Transverse colon (tissue), 4 donors: ENCODE measurements at regions not wholly inside any gene's neighbourhood (a gene's known extent, or its start where the extent isn't known, plus 50 kb on each side); places are given as distances from the start of the nearest gene placed in this dataset.

Experiments
- DNase-seq: peaks from one replicate; pipeline ENCODE4 v3.0.0-alpha.2; 2019
- H3K27ac ChIP-seq, 4 donors: fragments of 200-600 bp; sonication (generic); 2 replicates each; pipeline ENCODE4 v1.5.1; 2016 to 2018; ENCODE audit warnings: inconsistent platforms in 4 of 4
- H3K27me3 ChIP-seq: fragments of 200-600 bp; sonication (generic); 2 replicates; pipeline ENCODE4 v1.5.1; 2017; ENCODE audit warnings: inconsistent platforms
- H3K36me3 ChIP-seq, 4 donors: fragments of 200-600 bp; sonication (generic); 2 replicates each; pipeline ENCODE4 v1.5.1; 2017 to 2019; ENCODE audit warnings: inconsistent platforms in 4 of 4
- H3K4me1 ChIP-seq, 4 donors: fragments of 200-600 bp; sonication (generic); 2 replicates each; pipeline ENCODE4 v1.5.1; 2017 to 2020; ENCODE audit warnings: inconsistent platforms in 4 of 4
- H3K4me3 ChIP-seq, 4 donors: fragments of 200-600 bp; sonication (generic); 1 replicate in 1 of 4; 2 replicates in 3 of 4; pipeline versions ENCODE4 v1.5.1 to v1.6.1; 2017 to 2019; ENCODE audit warnings: inconsistent platforms in 4 of 4
- H3K9me3 ChIP-seq, 2 donors: fragments of 200-600 bp; sonication (generic); 2 replicates each; pipeline ENCODE4 v1.5.1; 2017 to 2019; ENCODE audit warnings: inconsistent platforms in 2 of 2
- CTCF ChIP-seq, 5 experiments: fragments of 200-600 bp in 3 of 5; fragments of 450-650 bp in 2 of 5; sonication (generic) in 3 of 5; IDR thresholded peaks; 1 replicate in 2 of 5; 2 replicates in 3 of 5; pipeline ENCODE4 v1.5.1; 2016 to 2017; ENCODE audit warnings: antibody characterized with exemption in 5 of 5, inconsistent platforms in 3 of 5, mild to moderate bottlenecking in 2 of 5, moderate library complexity in 1 of 5
- EP300 ChIP-seq: sonication (generic); formaldehyde crosslinking; IDR thresholded peaks from one replicate; pipeline ENCODE4 v1.6.1; 2017; ENCODE audit warnings: antibody characterized with exemption, low read depth
- POLR2A ChIP-seq: fragments of 450-650 bp; IDR thresholded peaks from one replicate; pipeline ENCODE4 v1.6.1; 2016; ENCODE audit warnings: antibody characterized with exemption, mild to moderate bottlenecking, moderate library complexity
- POLR2AphosphoS5 ChIP-seq, 3 donors: sonication (generic); formaldehyde crosslinking; IDR thresholded peaks; one replicate each; pipeline ENCODE4 v1.6.1; 2016; ENCODE audit warnings: antibody characterized with exemption in 3 of 3
- WGBS, 2 donors: methylation state at CpG; one replicate each; pipeline ENCODE4 v1.1.5; 2018; ENCODE audit warnings: low coverage in 1 of 2; 5-methylcytosine and 5-hydroxymethylcytosine counted together
- in situ Hi-C, 4 donors: fragments of 200-750 bp; cut with MboI; loops; one replicate each; pipeline versions ENCODE4 v1.15.0 to v1.15.1; 2017; ENCODE audit warnings: low sequenced_read_pairs in 3 of 4, low pct_ligation_motif_present in 1 of 4, low pct_unique_long_range_greater_than_20kb in 1 of 4
- intact Hi-C: fragments of 100-400 bp; cut with DNase I; formaldehyde crosslinking; loops from one replicate; pipeline ENCODE4 v1.15.1; 2023; ENCODE audit warnings: low total_unique reads

GRCh38 chr11:81039916-81040524 is 1599.2 kb upstream of the TENM4 start:
- H3K36me3 ChIP-seq = no peaks in the 10 kb centered on the region
- no peaks in the 10 kb centered on the region for H3K27me3 ChIP-seq
- no peaks in the 10 kb centered on the region for H3K9me3 ChIP-seq
- in situ Hi-C loops (no loop called here), intact Hi-C loops (no loop called here)
- 17 to 30% methylated on average over 1 to 2 of the region's 2 CpGs for WGBS, 2 donors
- TF ChIP-seq CTCF (IDR thresholded peaks at IDR 0.05) (no peak), EP300 (no peak), POLR2A (no peak), POLR2AphosphoS5 (IDR thresholded peaks at IDR 0.05) (peak in 1 of 3 donors; percentile 36)
- H3K27ac ChIP-seq = peak overlapping the region in 1 of 4 donors; percentile 45
- no peak for DNase-seq
- H3K4me3 ChIP-seq = no peak overlapping the region
- peaks cover 0 to 25% (median 14%) of the 10 kb centered on the region in 4 donors for H3K4me1 ChIP-seq

GRCh38 chr11:81036168-81036870 is 1595.5 kb upstream of the TENM4 start:
- no peak overlapping the region for H3K27ac ChIP-seq
- H3K36me3 ChIP-seq = no peaks in the 10 kb centered on the region
- no peak for DNase-seq
- no peak overlapping the region for H3K4me3 ChIP-seq
- H3K4me1 ChIP-seq = peaks cover 0 to 21% (median 12%) of the 10 kb centered on the region in 4 donors
- H3K27me3 ChIP-seq = no peaks in the 10 kb centered on the region
- in situ Hi-C loops = no loop called here
- TF ChIP-seq CTCF (IDR thresholded peaks at IDR 0.05) (no peak), POLR2AphosphoS5 (IDR thresholded peaks at IDR 0.05) (no peak), EP300 (no peak), POLR2A (no peak)
- H3K9me3 ChIP-seq = no peaks in the 10 kb centered on the region
- 84 to 94% methylated on average over 2 to 3 of the region's 3 CpGs for WGBS, 2 donors
- intact Hi-C loops = no loop called here

- intact Hi-C loops = no loop called here
- no peak for DNase-seq
- in situ Hi-C loops = no loop called here
- 69 to 77% methylated on average over 2 to 6 of the region's 6 CpGs for WGBS, 2 donors
- Histone ChIP-seq H3K36me3 (no peaks in the 10 kb centered on the region), H3K27me3 (no peaks in the 10 kb centered on the region), H3K4me3 (no peak overlapping the region), H3K9me3 (no peaks in the 10 kb centered on the region), H3K27ac (no peak overlapping the region), H3K4me1 (peaks cover 0 to 2% (median 0%) of the 10 kb centered on the region in 4 donors)
- TF ChIP-seq POLR2AphosphoS5 (IDR thresholded peaks at IDR 0.05) (no peak), POLR2A (no peak), EP300 (no peak), CTCF (IDR thresholded peaks at IDR 0.05) (no peak)
Observed at GRCh38 chr11:81033779-81034540, 1593.1 kb upstream of the TENM4 start.

- intact Hi-C loops = no loop called here
- no peaks in the 10 kb centered on the region for H3K4me1 ChIP-seq
- H3K4me3 ChIP-seq = no peak overlapping the region
- no peak for TF ChIP-seq POLR2A
- TF ChIP-seq EP300 = no peak
- no peaks in the 10 kb centered on the region for H3K36me3 ChIP-seq
- in situ Hi-C loops = no loop called here
- no peak for DNase-seq
- H3K9me3 ChIP-seq = no peaks in the 10 kb centered on the region
- no peaks in the 10 kb centered on the region for H3K27me3 ChIP-seq
- 71 to 82% methylated on average over 9 to 10 of the region's 10 CpGs for WGBS, 2 donors
- no peak overlapping the region for H3K27ac ChIP-seq
Observed at GRCh38 chr11:81032906-81033305, 1592.1 kb upstream of the TENM4 start.
